Keratinocyte (primary cell): ENCODE measurements at regions not wholly inside any gene's neighbourhood (a gene's known extent, or its start where the extent isn't known, plus 50 kb on each side); places are given as distances from the start of the nearest gene placed in this dataset.

Experiments used
- DNase-seq: peaks from one replicate; pipeline ENCODE4 v3.0.0-alpha.2; 2011; ENCODE audit warnings: low read depth, missing footprints, low spot score
- FAIRE-seq: peaks from 2 replicates; lab custom pipeline; 2011; peaks lifted over from hg19 to GRCh38; lab: Jason Lieb, UNC
- H2AFZ ChIP-seq: 2 replicates; pipeline ENCODE4 v1.6.0; 2012; ENCODE audit warnings: low read length, control low read depth, inconsistent platforms; ENCODE audit not compliant: control insufficient read depth
- H3K27ac ChIP-seq: 2 replicates; pipeline ENCODE4 v1.5.1; 2011; ENCODE audit warnings: low read length; ENCODE audit not compliant: control insufficient read depth, insufficient read depth
- H3K27me3 ChIP-seq: 3 replicates; pipeline ENCODE4 v1.6.0; 2011; ENCODE audit warnings: low read length; ENCODE audit not compliant: control insufficient read depth, insufficient read depth; ENCODE audit errors: extremely low read depth
- H3K36me3 ChIP-seq, 2 experiments: 2 replicates in 1 of 2; 3 replicates in 1 of 2; pipeline ENCODE4 v1.5.1; 2011; ENCODE audit warnings: low read length in 2 of 2, mild to moderate bottlenecking in 1 of 2; ENCODE audit not compliant: control insufficient read depth in 2 of 2, insufficient read depth in 2 of 2; ENCODE audit errors: extremely low read depth in 1 of 2
- H3K4me1 ChIP-seq: 3 replicates; pipeline ENCODE4 v1.5.1; 2011; ENCODE audit warnings: low read length; ENCODE audit not compliant: control insufficient read depth, insufficient read depth; ENCODE audit errors: extremely low read depth
- H3K4me2 ChIP-seq: 3 replicates; pipeline ENCODE4 v1.6.0; 2011; ENCODE audit warnings: low read depth, low read length; ENCODE audit not compliant: control insufficient read depth, insufficient read depth; ENCODE audit errors: extremely low read depth
- H3K4me3 ChIP-seq, 3 experiments: fragments of 200-600 bp in 1 of 3; sonication (generic) in 1 of 3; 2 replicates in 2 of 3; 3 replicates in 1 of 3; pipeline ENCODE4 v1.5.1; 2011 to 2016; ENCODE audit warnings: low read length in 3 of 3, mild to moderate bottlenecking in 3 of 3, control low read depth in 2 of 3, inconsistent platforms in 1 of 3, low read depth in 1 of 3, mixed read lengths in 1 of 3, mixed run types in 1 of 3, moderate library complexity in 1 of 3; ENCODE audit not compliant: control insufficient read depth in 2 of 3, insufficient read depth in 2 of 3; ENCODE audit errors: extremely low read depth in 1 of 3
- H3K79me2 ChIP-seq: 2 replicates; pipeline ENCODE4 v1.6.0; 2012; ENCODE audit warnings: low read length; ENCODE audit not compliant: control insufficient read depth, insufficient read depth
- H3K9ac ChIP-seq: 3 replicates; pipeline ENCODE4 v1.6.0; 2011; ENCODE audit warnings: low read length; ENCODE audit not compliant: control insufficient read depth, insufficient read depth; ENCODE audit errors: extremely low read depth
- H3K9me1 ChIP-seq: 3 replicates; pipeline ENCODE4 v1.6.0; 2011; ENCODE audit warnings: low read length; ENCODE audit not compliant: control insufficient read depth, insufficient read depth; ENCODE audit errors: extremely low read depth
- H3K9me3 ChIP-seq: 2 replicates; pipeline ENCODE4 v1.5.1; 2012; ENCODE audit warnings: low read depth, low read length; ENCODE audit not compliant: control insufficient read depth
- H4K20me1 ChIP-seq: 3 replicates; pipeline ENCODE4 v1.6.0; 2011; ENCODE audit warnings: low read length; ENCODE audit not compliant: control insufficient read depth, insufficient read depth; ENCODE audit errors: extremely low read depth
- CTCF ChIP-seq, 3 experiments: IDR thresholded peaks in 1 of 3; conservative IDR thresholded peaks in 1 of 3; optimal IDR thresholded peaks in 1 of 3; 2 replicates in 2 of 3; 3 replicates in 1 of 3; pipeline versions ENCODE3 to v1.5.1; 2011; ENCODE audit warnings: low read length in 3 of 3, mild to moderate bottlenecking in 3 of 3, moderate library complexity in 2 of 3, control low read depth in 1 of 3, inconsistent platforms in 1 of 3; ENCODE audit not compliant: insufficient read depth in 2 of 3; ENCODE audit errors: extremely low read depth in 1 of 3
- EZH2 ChIP-seq: IDR thresholded peaks from one replicate; pipeline ENCODE4 v1.6.1; 2012; ENCODE audit warnings: inconsistent platforms, mild to moderate bottlenecking, low read length, moderate library complexity
- dilution Hi-C: fragments of 300-500 bp; cut with MboI; formaldehyde crosslinking; loops from one replicate; pipeline ENCODE4 v1.7.0; 2020; ENCODE audit warnings: low sequenced_read_pairs; ENCODE audit not compliant: extremely low pct_ligation_motif_present

DNA sequence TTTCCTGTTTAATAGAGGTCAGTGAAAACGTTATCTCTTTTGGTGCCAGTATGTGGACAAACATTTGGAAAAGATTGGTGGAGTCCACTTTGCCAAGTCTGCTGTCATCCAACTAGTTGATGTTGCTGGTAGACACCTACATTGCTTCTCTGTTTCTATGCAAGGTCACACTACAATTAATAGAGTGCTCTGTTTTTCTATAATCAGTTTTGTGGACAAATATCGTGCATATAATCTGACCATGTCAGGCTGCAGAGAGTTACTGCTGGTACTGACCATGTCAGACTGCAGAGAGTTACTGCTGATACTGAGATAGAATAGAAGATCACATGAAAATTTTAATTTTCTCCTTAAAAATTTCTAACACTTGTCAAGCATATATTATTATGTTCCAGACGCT, 603.3 kb downstream of the TSN start:
- Histone ChIP-seq H3K27me3 (no peaks in the 10 kb centered on the region), H4K20me1 (no peaks in the 10 kb centered on the region), H3K9ac (no peak overlapping the region), H3K9me1 (no peaks in the 10 kb centered on the region), H3K9me3 (no peaks in the 10 kb centered on the region), H3K79me2 (no peaks in the 10 kb centered on the region), H3K27ac (no peak overlapping the region), H3K4me1 (no peaks in the 10 kb centered on the region), H3K4me2 (no peak overlapping the region), H3K36me3 (no peaks in the 10 kb centered on the region), H3K4me3 (no peak overlapping the region), H2AFZ (no peak overlapping the region)
- no peak for TF ChIP-seq EZH2
- TF ChIP-seq CTCF (optimal IDR thresholded peaks at IDR 0.05 in 1 of 3, IDR thresholded peaks at IDR 0.05 in 1 of 3, conservative IDR thresholded peaks at IDR 0.05 in 1 of 3; ENCODE audit: extremely low read depth in 1 of 3, insufficient read depth in 2 of 3, low read length in 3 of 3) = no peak
- FAIRE-seq (no peak), DNase-seq (no peak)
- dilution Hi-C loops = no loop called here

GRCh38 chr2:122363885-122364284, 608.4 kb downstream of the TSN start:
- no peaks in the 10 kb centered on the region for H3K9me1 ChIP-seq
- no peak overlapping the region for H3K9ac ChIP-seq
- H3K27me3 ChIP-seq = no peaks in the 10 kb centered on the region
- H4K20me1 ChIP-seq = no peaks in the 10 kb centered on the region
- no peak for FAIRE-seq
- TF ChIP-seq CTCF (optimal IDR thresholded peaks at IDR 0.05 in 1 of 3, IDR thresholded peaks at IDR 0.05 in 1 of 3, conservative IDR thresholded peaks at IDR 0.05 in 1 of 3; ENCODE audit: extremely low read depth in 1 of 3, insufficient read depth in 2 of 3, low read length in 3 of 3) = no peak
- no peak for TF ChIP-seq EZH2
- dilution Hi-C loops = no loop called here
- no peaks in the 10 kb centered on the region for H3K79me2 ChIP-seq
- H3K27ac ChIP-seq = no peak overlapping the region
- H2AFZ ChIP-seq = no peak overlapping the region
- no peaks in the 10 kb centered on the region for H3K36me3 ChIP-seq
- no peak overlapping the region for H3K4me2 ChIP-seq
- DNase-seq = no peak
- no peak overlapping the region for H3K4me3 ChIP-seq
- H3K9me3 ChIP-seq = no peaks in the 10 kb centered on the region
- H3K4me1 ChIP-seq = no peaks in the 10 kb centered on the region
